ENCODE measurements at regions not wholly inside any gene's neighbourhood (a gene's known extent, or its start where the extent isn't known, plus 50 kb on each side); places are given as distances from the start of the nearest gene placed in this dataset.
"Not testable (repeated sequence)": the region's sequence is repeated elsewhere in the genome, so short reads cannot be mapped to it uniquely, and the experiment has no call there.

- H3K27ac ChIP-seq (ENCODE audit: low read length): no peak overlapping the region
- H3K27me3 ChIP-seq (ENCODE audit: low read length): no peaks in the 10 kb centered on the region
- CTCF ChIA-PET: no interaction called here
- no peaks in the 10 kb centered on the region for H3K9me2 ChIP-seq (replicated peaks; ENCODE audit: low read length)
- no peaks in the 10 kb centered on the region for H3F3A ChIP-seq (ENCODE audit: low read length, unreplicated experiment)
- BruUV-seq (replicated peaks): no TSS peak
- intact Hi-C loops (cut with micrococcal nuclease): no loop called here
- H3K36me3 ChIP-seq (ENCODE audit: low read depth, low read length): no peaks in the 10 kb centered on the region
- no peaks in the 10 kb centered on the region for H4K20me1 ChIP-seq (ENCODE audit: low read length)
- H3K4me1 ChIP-seq (ENCODE audit: insufficient read depth, low read length): no peaks in the 10 kb centered on the region
- H2AFZ ChIP-seq (ENCODE audit: low read length): no peak overlapping the region
- no peaks in the 10 kb centered on the region for H3K9me3 ChIP-seq (ENCODE audit: low read length)
- no peak overlapping the region for H3K4me2 ChIP-seq (ENCODE audit: low read length)
- no peak for TF ChIP-seq CTCF (conservative IDR thresholded peaks at IDR 0.05; ENCODE audit: low read depth, low read length)
- no peak for TF ChIP-seq EZH2phosphoT487 (IDR thresholded peaks at IDR 0.05; ENCODE audit: borderline replicate concordance, low read length)
- no peak for TF ChIP-seq EZH2 (IDR thresholded peaks at IDR 0.05; ENCODE audit: low read length, unreplicated experiment)
- H3K4me3 ChIP-seq (ENCODE audit: low read length): no peak overlapping the region
- no peak overlapping the region for H3K9ac ChIP-seq (ENCODE audit: low read length)
- H3K79me2 ChIP-seq (ENCODE audit: low read length): no peaks in the 10 kb centered on the region
- DNase-seq: no peak
- POLR2A ChIA-PET (ENCODE audit: unreplicated experiment): no interaction called here
- ATAC-seq: no peak
Observed at GRCh38 chr2:34806396-34806795, 1207.3 kb upstream of the FAM98A start.

GRCh38 chr2:34799556-34799955 lies 1200.5 kb upstream of the FAM98A start:
- Histone ChIP-seq H3F3A (ENCODE audit: low read length, unreplicated experiment) (no peaks in the 10 kb centered on the region), H3K9ac (ENCODE audit: low read length) (no peak overlapping the region), H3K4me1 (ENCODE audit: insufficient read depth, low read length) (no peaks in the 10 kb centered on the region), H3K27me3 (ENCODE audit: low read length) (no peaks in the 10 kb centered on the region), H4K20me1 (ENCODE audit: low read length) (no peaks in the 10 kb centered on the region), H3K27ac (ENCODE audit: low read length) (no peak overlapping the region), H3K79me2 (ENCODE audit: low read length) (no peaks in the 10 kb centered on the region), H3K4me3 (ENCODE audit: low read length) (no peak overlapping the region), H3K4me2 (ENCODE audit: low read length) (no peak overlapping the region), H2AFZ (ENCODE audit: low read length) (no peak overlapping the region), H3K9me2 (replicated peaks; ENCODE audit: low read length) (no peaks in the 10 kb centered on the region), H3K36me3 (ENCODE audit: low read depth, low read length) (no peaks in the 10 kb centered on the region), H3K9me3 (ENCODE audit: low read length) (no peaks in the 10 kb centered on the region)
- TF ChIP-seq EZH2phosphoT487 (IDR thresholded peaks at IDR 0.05; ENCODE audit: borderline replicate concordance, low read length) (no peak), EZH2 (IDR thresholded peaks at IDR 0.05; ENCODE audit: low read length, unreplicated experiment) (no peak), CTCF (conservative IDR thresholded peaks at IDR 0.05; ENCODE audit: low read depth, low read length) (no peak)
- ChIA-PET CTCF (no interaction called here), POLR2A (ENCODE audit: unreplicated experiment) (no interaction called here)
- DNase-seq (no peak), ATAC-seq (no peak)
- BruUV-seq (replicated peaks): no TSS peak
- intact Hi-C loops (cut with micrococcal nuclease): no loop called here

- ATAC-seq; H3K36me3 ChIP-seq (ENCODE audit: low read depth, low read length); H4K20me1 ChIP-seq (ENCODE audit: low read length); H3K79me2 ChIP-seq (ENCODE audit: low read length); intact Hi-C loops (cut with micrococcal nuclease); H3K27ac ChIP-seq (ENCODE audit: low read length); H3K9me2 ChIP-seq (replicated peaks; ENCODE audit: low read length); H3K4me3 ChIP-seq (ENCODE audit: low read length); H3K9ac ChIP-seq (ENCODE audit: low read length); BruUV-seq (replicated peaks); H3K4me1 ChIP-seq (ENCODE audit: insufficient read depth, low read length); DNase-seq; H3K9me3 ChIP-seq (ENCODE audit: low read length); H3K27me3 ChIP-seq (ENCODE audit: low read length); H3K4me2 ChIP-seq (ENCODE audit: low read length); H3F3A ChIP-seq (ENCODE audit: low read length, unreplicated experiment); CTCF ChIA-PET; POLR2A ChIA-PET (ENCODE audit: unreplicated experiment); H2AFZ ChIP-seq (ENCODE audit: low read length): not testable (repeated sequence)
Observed at GRCh38 chr2:34795586-34795985, 1196.5 kb upstream of the FAM98A start.
